ENCODE measurements at regions not wholly inside any gene's neighbourhood (a gene's known extent, or its start where the extent isn't known, plus 50 kb on each side); places are given as distances from the start of the nearest gene placed in this dataset.
A peak's percentile ranks its signal among the peaks of the same experiment; 100 is the strongest.
"Not testable (repeated sequence)": the region's sequence is repeated elsewhere in the genome, so short reads cannot be mapped to it uniquely, and the experiment has no call there.

DNA sequence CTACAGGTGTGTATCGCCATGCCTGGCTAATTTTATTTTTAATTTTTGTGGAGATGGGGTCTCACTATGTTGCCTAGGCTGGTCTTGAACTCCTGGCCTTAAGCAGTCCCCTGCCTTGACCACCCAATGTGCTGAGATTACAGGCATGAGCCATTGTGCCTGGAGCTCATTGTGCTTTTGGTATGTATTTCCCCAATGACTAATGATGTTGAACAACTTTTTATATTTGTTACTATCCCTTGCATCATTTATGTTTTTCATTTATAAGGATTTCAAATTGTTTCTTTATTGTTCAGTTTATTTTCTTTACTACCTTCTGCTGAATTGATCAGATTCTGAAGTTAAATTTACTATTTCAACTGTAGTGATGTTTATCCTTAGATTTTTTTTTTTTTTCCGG is 199.7 kb downstream of the CEP135 start:
- no peak for DNase-seq (ENCODE audit: low read depth in 2 of 3, low spot score in 2 of 3)

DNA sequence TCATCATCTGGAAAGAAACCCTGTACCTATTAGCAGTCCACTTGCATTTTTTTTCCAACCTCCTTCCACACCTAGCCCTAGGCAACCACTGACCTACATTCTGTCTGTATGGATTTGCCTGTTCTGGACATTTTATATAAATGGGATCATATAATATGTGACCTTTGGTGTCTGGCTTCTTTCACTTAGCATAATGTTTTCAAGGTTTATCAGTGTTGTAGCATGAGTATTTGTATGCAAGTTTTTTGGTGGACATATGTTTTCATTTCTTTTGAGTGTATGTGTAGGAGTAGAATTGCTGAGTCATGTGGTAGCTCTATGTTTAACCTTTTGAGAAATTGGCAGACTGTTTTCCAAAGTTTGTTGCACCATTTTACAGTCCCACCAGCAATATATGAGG is 198.6 kb downstream of the CEP135 start:
- no peak for DNase-seq (ENCODE audit: low read depth in 2 of 3, low spot score in 2 of 3)

- DNase-seq (ENCODE audit: low read depth in 2 of 3, low spot score in 2 of 3): no peak
Observed at GRCh38 chr4:56146956-56147355, 198.2 kb downstream of the CEP135 start.

- no peak for DNase-seq (ENCODE audit: low read depth in 2 of 3, low spot score in 2 of 3)
Observed at GRCh38 chr4:56142088-56142487, 193.3 kb downstream of the CEP135 start.

GRCh38 chr4:56139241-56139827 is 190.6 kb downstream of the CEP135 start:
- no peak for DNase-seq (ENCODE audit: low read depth in 2 of 3, low spot score in 2 of 3)

- DNase-seq (ENCODE audit: low read depth in 2 of 3, low spot score in 2 of 3): not testable (repeated sequence)
Observed at GRCh38 chr4:56134834-56135233, 186.1 kb downstream of the CEP135 start.

GRCh38 chr4:56134266-56134665 is 185.5 kb downstream of the CEP135 start:
- peak in 1 of 3 donors; percentile 15 for DNase-seq (ENCODE audit: low read depth in 2 of 3, low spot score in 2 of 3)

- DNase-seq (ENCODE audit: low read depth in 2 of 3, low spot score in 2 of 3): no peak
Observed at GRCh38 chr4:56132835-56133234, 184.1 kb downstream of the CEP135 start.

- not testable (repeated sequence) for DNase-seq (ENCODE audit: low read depth in 2 of 3, low spot score in 2 of 3)
Observed at GRCh38 chr4:56132188-56132587, 183.4 kb downstream of the CEP135 start.

DNA sequence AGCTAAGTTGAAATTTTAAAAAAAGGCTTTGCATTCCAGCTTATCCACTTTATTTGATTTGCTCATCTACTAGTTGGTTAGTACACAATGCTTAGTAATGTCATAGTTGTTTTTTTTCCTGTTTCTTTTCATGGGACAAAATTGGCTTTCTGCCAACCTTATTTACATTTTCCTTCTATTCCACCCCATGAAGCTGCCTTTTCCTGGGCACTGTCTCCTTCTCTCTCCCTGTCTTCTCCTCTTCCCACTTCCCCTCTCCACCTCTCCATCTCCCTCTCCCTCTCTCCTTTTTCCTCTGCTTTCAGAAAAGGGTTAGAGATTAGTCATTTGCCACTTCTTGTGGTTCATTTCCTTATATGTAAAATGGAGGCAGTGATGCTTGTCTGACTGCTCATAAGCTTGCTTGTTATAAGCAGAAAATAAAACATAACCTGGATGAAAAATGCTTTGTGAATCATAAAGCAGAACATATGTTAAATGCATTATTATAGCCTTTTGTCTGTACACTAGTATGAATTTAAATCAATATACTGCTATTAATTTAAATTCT is 181.9 kb downstream of the CEP135 start:
- DNase-seq (ENCODE audit: low read depth in 2 of 3, low spot score in 2 of 3): no peak

GRCh38 chr4:56129431-56129861 is 180.7 kb downstream of the CEP135 start:
- peak in 2 of 3 donors; percentile 22 to 51 for DNase-seq (ENCODE audit: low read depth in 2 of 3, low spot score in 2 of 3)

DNA sequence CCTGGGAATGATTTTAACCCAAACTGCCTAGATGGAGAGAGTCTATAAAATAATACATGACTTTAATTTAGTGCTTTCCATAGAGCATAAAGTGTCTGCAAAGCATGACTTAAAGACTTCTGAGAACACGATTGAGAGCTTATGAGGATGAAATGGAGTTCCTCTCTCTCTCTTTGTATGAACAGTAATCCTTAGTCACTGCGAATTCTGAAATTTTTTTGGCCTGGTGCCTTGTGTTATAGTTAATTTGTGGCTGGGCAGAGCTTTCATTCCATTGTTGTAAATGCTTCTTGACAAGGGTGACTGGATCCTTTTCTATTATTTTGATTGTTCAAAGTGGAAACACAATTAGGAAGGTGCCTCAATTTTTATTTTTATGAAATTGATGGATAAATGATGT is 179.5 kb downstream of the CEP135 start:
- peak in 1 of 3 donors; percentile 23 for DNase-seq (ENCODE audit: low read depth in 2 of 3, low spot score in 2 of 3)

GRCh38 chr4:56127716-56128115 is 179.0 kb downstream of the CEP135 start:
- DNase-seq (ENCODE audit: low read depth in 2 of 3, low spot score in 2 of 3): no peak

DNA sequence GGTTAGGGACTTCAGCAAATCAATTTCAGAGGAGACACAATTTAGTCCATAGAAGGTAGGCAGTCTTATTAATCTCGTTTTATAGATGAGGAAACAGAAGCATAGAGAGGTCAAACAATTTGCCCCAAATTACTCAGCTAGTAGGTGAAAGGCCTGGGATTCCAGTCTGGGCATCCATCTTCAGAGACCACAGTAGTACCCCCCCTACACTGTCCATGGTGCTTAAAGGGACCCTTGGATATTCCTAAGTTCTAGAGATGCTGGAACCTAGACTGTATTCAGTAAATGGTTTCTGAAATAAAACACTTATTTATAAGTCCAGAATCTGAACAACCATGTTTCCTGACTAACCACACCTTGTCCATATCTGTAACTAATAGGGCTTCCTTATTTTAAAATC is 174.8 kb downstream of the CEP135 start:
- no peak for DNase-seq (ENCODE audit: low read depth in 2 of 3, low spot score in 2 of 3)

- no peak for DNase-seq (ENCODE audit: low read depth in 2 of 3, low spot score in 2 of 3)
Observed at GRCh38 chr4:56123051-56123450, 174.3 kb downstream of the CEP135 start.

DNA sequence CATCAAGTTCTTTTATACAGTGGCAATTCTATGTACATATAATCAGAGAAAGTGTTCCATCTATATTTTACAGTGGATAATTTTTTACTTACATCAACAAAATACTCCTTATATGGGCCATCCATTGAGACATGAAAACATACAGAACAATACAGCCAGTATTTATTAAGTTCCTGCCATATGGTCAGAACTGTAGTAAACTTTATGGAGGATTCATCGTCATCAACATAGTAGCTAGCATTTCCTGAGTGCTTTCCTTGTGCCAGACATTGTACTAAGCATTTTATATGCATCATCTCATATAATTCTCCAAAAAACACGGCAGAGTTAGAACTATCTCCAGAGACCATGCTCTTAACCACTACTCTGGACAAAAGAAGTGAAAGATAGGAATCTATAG is 170.1 kb downstream of the CEP135 start:
- no peak for DNase-seq (ENCODE audit: low read depth in 2 of 3, low spot score in 2 of 3)

DNA sequence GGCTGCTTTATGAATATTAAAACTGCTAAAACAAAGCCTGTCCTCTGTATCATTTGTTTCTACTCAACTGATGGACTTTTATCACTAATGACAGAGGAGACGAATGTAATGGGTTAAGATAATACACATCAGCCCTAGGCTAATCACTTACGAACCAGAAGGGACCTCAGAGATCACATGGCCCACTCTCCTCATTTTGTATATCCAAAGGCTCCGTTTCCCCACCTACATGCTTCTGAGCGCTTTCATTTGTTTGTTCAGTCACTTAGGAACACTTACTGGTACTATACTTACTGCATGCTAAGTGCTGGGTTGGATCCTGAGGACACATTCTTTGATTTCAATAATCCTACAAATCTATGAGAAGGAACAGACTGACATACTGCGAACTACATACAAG is 169.3 kb downstream of the CEP135 start:
- no peak for DNase-seq (ENCODE audit: low read depth in 2 of 3, low spot score in 2 of 3)

DNA sequence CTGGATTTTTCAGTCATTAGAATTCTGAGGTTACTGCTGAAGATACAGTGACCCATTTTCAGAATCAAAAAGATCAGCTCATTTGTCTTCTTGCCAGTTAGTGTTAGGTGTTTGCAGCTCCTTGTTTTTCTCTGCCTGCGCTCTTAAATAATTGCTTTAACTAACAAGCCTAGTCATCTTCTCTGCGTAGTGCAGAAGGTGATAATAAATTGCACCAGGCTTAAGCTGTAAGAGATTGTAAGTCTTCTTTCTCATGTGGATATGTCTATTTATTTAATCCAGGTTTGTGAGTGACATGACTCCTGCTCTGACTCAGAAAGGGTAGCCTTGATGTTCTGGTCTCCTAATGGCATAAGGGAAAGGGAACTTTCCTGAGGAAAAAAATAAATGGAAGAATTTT is 167.2 kb downstream of the CEP135 start:
- no peak for DNase-seq (ENCODE audit: low read depth in 2 of 3, low spot score in 2 of 3)

- no peak for DNase-seq (ENCODE audit: low read depth in 2 of 3, low spot score in 2 of 3)
Observed at GRCh38 chr4:56112377-56112776, 163.6 kb downstream of the CEP135 start.

DNA sequence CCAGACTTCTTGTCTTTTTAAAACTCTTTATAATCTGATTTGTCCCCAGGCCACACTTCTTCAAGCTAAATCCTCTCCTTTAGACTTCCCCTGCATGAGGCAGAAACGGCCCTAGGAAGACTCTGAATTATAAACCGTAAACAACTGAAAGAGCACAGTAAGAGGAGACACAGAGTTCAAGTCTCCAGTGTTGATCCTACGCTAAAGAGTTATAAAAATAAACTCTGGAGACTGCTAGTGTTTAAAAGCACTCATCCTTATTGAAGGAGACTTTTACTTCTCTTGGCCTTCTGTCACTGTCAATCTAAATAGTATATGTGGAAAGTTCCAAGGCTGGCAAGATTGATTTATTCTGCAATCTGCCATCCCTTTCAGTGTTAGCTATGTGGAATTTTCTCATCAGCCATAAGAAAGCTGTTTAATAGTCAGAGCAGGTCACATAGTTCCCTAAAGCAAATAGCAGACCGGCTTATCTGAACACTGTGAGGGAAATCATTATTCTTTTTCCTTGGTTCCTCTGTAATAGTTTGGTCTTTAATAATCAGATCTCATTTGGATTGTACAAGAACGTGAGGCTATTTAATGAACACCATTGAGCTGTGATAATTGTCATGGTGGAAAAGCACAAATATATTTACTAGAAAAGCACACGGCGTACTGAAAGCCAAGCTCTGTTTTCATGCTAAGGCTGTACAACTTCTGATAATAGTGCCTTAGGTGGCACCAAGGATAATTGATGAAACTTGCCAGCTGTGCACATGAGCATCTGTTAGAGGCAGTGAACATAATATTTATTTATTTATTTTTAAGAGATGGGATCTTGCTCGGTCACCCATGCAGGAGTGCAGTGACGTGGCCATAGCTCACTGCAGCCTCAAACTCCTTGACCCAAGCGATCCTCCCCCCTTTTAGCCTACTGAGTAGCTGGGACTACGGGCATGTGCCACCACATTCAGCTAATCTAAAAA is 157.7 kb downstream of the CEP135 start:
- DNase-seq (ENCODE audit: low read depth in 2 of 3, low spot score in 2 of 3): no peak

DNA sequence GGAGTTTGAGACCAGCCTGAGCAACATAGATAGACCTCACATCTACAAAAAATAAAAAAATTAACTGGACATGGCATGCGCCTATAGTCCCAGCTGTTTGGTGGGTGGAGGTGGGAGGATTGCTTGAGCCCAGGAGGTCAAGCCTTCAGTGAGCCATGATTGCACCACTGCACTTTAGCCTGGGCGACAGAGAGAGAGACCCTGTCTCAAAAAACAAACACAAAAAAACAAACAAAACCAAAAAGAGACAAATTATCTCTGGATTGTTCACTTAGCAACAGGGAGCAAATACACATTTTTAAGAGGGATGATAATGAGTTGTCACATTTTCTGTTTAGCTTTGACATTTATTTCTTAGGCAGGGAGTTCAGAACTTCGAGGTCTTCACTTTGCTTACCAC is 155.4 kb downstream of the CEP135 start:
- DNase-seq (ENCODE audit: low read depth in 2 of 3, low spot score in 2 of 3): no peak

DNA sequence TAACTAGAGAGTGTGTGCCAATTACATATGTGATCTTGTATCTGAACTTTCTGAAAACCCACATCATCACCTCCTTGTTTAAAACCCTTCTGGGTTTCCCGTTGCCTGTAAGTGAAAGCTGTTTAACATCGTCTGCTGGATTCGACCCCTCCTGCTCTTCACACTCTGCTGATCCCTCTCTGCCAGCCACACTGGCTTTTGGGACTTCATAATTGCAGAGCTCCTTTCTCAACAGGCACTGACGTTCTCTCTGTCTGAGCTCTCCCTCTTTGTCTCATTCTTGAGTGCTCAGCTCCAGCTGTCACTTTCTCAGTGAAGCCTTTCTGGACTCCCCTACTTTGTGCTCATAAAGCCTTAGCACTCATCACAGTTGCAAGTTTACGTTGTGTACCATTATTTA is 153.9 kb downstream of the CEP135 start:
- no peak for DNase-seq (ENCODE audit: low read depth in 2 of 3, low spot score in 2 of 3)

Data from hematopoietic multipotent progenitor cell (in vitro differentiated cells).